A172 (cell line): ENCODE measurements at regions not wholly inside any gene's neighbourhood (a gene's known extent, or its start where the extent isn't known, plus 50 kb on each side); places are given as distances from the start of the nearest gene placed in this dataset.
A peak's percentile ranks its signal among the peaks of the same experiment; 100 is the strongest.

Source experiments
- DNase-seq: peaks from one replicate; pipeline ENCODE4 v3.0.0-alpha.2; 2015; ENCODE audit warnings: low spot score

- DNase-seq = peak; percentile 14
Measured at GRCh38 chr7:28293527-28293835, 112.9 kb upstream of the JAZF1 start.

DNA sequence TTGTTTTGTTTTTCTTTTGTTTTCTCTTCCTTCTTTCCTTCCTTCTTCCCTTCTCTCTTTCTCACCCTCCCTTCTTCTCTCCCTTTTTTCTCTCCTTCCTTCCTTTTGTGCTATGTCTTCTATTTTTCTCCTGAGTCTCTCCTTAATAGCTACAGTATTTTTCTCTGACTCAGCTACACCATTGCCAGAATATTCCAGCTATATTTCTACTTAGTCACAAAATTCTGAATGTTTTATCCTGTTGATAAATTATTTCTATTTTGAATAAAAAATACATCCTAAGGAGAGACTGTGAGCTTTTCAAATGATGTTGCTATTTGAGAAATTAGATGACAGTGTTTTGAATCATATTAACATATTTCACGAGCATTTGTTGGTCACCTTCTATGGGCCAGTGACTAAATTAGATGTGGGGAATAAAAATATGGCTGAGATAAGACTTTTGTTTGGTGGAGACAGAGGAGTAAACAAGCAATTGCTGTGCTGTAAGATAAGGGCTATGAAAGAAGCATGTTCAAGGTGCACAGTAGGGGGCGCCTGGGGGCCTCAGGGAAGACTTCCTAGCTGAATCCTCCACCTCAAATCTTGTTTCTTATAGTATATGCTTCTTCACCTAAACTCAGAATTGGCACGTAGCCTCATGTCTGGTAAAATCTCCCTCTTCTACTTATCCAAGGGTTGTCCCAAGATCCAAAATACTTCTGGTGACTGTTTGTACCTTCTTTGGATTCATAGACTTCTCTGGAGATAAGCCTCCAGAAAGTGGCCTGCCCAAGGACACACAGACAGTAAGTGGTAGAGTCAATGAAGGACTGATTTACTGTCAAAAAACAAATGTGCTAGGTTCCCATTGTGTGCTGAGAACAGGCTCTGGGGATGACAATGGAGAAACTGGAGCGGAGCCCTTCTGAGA lies 115.5 kb upstream of the CREB5 start:
- DNase-seq = peak; percentile 69

- DNase-seq = no peak
Measured at GRCh38 chr7:28297801-28298459, 114.4 kb upstream of the CREB5 start.

DNA sequence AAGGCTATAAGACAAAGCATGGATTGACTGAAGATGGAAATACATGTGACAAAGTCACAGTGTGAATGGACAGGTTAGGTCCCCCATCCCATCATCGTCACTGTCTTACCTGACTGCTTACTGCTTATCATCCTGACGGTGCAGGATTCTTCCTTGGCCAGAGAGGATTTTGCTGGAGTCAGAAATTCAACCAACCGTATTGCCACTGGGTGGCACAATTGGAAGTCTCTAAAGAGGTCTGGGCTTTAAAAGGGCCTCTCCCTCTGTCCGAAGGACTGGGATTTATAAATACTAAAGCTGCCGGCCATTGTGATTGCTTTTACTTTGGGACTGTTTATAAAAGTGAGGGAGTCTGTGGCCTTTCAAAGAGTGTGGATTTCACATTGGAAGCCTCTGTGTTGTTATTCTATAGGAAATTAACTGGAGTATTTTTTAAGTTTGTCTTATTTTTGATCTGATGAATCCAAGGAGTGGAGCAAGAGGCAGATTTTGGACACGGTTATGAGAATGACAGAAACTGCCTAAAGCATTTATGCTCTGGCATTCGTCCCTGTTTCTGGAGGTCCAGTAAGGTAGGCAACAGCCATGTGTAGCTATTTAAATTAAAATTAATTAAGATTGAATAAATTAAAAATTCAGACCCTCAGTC lies 113.3 kb upstream of the CREB5 start:
- peak; percentile 74 for DNase-seq

- DNase-seq = no peak
Measured at GRCh38 chr7:28299556-28299955, 112.8 kb upstream of the CREB5 start.

DNA sequence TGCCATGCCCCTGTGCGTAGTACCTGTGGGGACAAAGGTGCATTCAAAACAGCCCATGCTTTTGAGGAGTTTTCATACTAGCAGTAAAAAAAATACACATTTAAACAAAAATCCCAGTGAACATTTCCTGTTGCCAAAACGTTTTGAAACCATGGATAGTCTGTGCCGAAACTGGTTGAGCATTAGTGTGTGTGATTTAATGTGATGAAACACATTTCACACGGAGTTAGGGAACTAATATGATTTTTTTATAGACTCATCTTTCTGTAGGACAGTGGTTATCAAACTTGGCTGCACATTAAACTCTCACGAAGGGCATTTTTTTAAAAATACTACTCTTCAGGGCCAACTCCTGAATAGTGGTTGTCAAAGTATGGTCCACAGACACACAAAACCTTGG lies 111.8 kb upstream of the CREB5 start:
- no peak for DNase-seq

DNA sequence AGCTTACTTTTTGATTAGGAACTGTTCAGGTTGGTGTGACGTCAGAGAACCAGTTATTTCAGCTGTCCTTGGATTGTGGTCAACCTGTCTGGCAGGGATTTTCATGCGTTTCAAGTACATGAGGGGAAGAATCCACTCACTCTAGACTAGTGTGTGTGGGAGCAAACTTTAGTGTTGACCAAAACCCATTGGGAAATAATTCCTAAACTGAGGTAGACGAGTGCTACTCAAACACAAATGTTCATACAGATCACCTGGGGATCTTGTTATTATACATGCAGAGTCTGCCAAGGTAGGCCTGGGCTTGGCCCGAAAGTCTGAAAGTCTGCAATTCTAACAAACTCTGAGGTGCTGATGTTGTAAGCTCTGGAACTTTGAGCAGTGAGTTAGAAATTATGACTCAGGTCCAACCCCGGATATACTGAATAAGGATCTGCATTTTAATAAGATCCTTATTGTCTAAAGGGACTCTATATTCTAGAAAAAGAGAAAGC lies 111.1 kb upstream of the CREB5 start:
- no peak for DNase-seq

DNA sequence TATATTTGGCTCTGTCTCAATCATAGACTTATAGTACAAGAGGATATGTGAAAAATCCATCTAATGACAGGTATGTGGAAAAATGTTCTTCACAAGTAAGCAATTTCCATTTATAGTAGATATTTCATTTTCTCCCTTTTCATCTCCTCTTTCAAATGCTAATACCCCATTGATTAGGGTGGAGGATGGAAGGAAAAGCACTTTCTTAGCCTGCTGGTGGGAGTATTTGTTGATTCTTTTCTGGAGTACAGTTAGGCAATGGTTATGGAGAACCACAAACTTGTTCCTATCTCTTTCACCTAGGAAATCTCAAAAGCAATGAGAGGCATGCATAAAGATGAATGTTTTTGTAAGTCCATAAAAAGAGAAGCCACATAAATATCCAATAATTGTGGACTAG lies 108.0 kb upstream of the CREB5 start:
- no peak for DNase-seq

DNA sequence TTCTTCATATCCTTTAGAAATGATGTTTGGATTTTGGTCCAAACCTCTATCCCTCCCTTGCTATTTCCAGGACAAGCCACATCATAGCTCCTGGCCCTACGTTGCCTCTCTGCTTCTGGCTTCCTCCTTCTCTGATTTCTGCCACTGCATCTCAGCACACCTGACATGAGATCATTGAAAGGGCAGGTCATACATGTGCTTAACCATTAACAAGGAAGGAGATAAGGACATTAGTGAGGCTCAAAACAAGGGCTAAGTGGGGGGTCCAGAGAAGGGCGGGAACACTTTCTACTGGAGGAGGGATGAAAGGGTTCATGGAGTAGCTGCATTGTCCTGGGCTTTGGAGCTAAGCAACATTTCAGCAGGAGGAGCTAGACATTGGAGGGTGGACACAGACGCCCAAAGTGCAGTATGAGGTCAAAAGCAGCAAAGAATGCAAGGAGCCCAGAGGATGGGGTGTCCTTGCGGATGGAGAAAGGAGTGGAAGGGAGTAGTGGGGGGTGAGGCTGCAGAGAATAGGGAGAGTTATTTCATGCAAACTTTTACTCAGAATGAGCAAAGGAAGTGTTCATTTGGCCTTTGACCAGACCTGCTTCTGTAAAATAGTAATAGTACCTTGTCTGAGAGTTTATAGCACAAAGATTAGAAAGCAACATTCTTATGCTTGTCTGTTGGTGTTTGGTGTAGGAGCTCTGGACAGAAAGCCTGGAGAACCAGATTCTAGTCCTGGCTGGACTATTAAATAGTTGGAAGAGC lies 102.4 kb upstream of the CREB5 start:
- DNase-seq = no peak

DNA sequence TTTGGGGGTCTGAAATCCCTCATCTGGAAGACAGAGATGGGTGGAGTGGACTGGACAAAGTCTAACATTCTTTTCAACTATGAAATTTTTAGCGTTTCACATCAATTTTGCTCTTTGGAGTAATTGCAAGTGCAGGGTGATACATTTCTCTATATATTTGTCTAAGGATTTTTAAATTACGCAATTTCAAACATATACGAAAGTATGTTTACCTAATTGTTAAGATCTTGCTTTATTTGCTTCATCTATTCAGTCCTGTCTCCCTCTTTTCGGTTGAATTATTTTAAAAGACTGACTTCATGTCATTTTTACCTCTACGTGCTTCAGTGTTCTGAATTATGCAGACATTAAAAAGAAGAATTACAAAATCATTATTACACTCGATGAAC lies 101.9 kb upstream of the CREB5 start:
- no peak for DNase-seq

DNA sequence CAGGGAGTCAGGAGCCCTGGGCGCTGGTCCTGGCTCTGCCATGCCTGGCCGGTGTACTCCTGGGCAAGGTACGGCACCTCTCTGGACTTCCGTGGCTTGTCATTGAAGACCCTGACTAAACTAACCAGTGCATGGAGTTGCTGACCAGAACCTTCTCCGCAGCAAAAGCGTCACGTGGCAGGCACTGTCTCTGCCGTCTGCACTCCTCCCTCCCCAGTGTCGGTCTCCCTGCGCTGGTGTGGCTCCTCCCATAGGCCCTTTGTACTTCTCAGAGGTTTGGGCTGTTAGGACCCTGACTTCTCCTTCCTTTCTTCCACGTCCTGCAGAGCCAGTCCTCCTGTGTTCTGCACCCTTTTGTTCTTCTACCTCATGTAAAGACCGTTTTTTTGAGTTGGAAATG lies 100.6 kb upstream of the CREB5 start:
- DNase-seq = no peak

- no peak for DNase-seq
Measured at GRCh38 chr7:28312948-28313347, 99.4 kb upstream of the CREB5 start.

DNA sequence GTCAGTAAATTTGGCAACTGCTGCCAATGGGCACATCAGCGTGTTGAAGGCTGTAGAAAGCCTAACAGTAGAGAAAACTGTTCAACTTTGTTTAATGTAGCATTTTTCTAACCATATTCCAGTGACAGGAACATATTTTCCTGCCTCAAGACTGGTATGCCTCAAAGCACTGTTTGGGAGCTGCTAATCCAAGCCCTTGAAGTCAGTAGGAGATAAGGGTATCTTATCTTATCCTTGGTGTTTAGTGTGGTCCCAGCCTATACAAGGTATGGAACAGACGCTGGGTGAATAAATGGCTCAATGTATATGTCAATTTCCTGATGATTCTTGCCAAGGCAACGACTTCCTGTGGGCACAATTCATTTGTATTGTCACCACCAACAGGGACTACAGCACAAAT lies 97.5 kb upstream of the CREB5 start:
- DNase-seq = no peak

DNA sequence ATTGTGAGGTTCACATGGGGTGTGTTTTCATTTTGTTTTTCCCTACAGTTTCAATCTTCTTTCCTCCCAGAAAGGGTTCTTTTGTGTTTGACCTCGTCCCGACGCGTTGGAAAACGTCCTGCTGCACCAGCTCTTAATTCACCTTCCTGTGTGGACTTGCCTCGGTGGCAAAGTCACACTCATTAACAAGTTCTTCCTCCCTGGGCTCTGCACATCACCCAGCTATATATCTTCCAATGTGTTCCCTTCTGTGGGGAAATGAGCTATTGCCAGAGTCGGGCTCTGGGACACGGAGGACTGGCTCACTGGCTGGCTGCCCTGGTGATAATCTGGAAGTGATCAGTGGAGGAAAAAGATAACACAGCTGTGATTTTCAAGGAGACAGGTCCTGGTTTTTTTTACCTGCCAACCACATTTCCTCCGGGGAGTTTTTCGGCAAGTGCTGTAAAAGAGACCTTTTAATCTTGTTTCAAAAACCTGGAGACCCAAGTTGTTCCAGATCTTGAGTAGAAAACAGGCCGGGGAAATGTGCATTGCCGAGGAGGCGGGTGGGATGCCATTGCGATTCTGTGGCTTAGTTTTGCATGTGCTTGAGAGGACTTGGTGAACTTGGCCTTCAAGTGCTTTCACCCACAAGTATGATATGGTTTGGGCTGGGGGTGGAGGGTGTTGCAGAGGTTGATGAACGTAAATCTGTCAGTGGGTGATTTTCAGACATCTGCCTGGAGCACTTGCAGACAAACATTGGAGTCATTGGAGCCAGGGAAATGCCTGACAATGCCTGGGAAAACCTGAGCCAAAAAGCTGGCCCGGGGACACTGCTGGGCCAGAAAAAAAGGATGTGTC lies 96.5 kb upstream of the CREB5 start:
- DNase-seq = no peak

DNA sequence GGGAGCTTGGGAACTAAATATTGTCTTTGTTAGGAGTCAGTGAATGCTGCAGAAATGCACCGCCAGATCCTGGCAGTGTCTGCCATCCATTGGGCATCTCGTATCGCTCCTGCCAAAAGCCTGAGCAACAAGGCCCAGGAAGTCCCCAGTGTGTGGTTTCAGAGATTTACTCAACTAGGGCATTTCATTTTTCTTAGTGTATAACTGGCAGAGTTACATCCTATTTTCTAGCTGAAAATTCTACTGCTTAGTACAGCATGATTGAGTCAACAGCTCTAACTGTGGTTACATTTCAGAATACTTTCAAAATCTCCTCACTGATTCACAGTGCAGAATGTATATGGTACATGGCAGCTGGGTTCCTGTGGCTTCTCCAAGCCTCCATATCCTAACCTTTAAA lies 95.8 kb upstream of the CREB5 start:
- DNase-seq = no peak

DNA sequence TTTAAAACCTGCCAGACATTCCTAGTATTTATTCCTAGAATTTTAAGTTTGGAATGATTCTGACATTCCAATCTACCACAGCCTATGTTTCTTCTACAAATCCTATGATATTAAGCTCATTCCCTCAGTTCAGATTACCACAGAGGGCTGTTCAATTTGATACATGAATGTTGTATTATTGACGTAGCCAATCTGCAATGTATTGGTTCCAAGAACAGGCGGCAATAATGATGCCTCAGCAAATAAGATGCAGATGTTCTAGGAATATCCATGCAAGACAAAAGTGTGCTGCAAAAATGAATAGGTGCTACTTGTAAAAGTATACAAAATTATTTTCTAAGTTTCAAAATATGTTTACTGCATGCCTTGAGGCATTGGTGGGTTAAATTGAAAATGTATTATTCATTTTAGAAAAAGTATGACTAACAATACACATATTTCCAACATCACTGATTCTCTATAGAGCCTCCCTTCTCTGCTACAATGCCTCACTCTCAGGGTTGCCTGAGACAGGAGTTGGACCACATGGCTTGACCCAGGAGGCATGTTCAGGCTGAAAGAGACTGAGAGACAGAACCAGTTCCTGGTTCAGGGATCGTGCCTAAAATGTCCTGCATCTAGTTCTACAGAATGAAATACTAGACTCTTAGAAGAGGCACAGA lies 94.1 kb upstream of the CREB5 start:
- no peak for DNase-seq

DNA sequence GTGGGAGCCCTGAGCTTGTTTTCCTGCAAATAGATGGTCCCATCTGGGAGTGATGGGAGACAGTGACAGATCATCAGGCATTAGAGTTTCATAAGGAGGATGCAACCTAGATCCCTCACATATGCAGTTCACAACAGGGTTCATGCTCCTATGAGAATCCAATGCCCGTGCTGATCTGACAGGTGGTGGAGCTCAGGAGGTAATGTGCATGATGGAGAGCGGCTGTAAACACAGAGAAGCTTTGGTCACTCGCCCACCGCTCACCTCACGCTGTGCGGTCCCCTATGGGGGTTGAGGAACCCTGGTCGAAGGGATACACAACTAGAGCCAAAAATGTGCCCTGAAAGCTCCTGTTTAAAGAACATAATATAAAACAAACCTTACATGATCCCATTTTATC lies 88.5 kb upstream of the CREB5 start:
- DNase-seq = no peak

DNA sequence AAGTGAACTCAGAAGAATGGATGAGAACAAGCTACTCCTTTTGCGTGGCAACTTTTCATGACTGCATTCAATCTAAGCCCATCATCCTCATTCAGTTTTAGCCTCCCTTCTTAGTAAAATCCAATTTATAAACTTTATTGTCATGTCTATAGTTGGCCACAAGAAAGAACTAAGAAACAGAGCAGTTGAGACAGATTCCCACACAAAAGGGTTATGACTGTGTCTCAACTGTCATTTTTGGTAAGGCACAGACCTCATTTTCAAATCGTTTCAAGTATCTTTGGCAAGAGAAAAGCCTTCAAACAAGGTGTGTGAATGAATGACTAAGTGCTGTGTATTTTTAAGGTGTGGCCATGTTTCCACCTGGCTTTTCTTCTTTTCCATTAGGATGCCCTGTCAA lies 84.2 kb upstream of the CREB5 start:
- DNase-seq = no peak

DNA sequence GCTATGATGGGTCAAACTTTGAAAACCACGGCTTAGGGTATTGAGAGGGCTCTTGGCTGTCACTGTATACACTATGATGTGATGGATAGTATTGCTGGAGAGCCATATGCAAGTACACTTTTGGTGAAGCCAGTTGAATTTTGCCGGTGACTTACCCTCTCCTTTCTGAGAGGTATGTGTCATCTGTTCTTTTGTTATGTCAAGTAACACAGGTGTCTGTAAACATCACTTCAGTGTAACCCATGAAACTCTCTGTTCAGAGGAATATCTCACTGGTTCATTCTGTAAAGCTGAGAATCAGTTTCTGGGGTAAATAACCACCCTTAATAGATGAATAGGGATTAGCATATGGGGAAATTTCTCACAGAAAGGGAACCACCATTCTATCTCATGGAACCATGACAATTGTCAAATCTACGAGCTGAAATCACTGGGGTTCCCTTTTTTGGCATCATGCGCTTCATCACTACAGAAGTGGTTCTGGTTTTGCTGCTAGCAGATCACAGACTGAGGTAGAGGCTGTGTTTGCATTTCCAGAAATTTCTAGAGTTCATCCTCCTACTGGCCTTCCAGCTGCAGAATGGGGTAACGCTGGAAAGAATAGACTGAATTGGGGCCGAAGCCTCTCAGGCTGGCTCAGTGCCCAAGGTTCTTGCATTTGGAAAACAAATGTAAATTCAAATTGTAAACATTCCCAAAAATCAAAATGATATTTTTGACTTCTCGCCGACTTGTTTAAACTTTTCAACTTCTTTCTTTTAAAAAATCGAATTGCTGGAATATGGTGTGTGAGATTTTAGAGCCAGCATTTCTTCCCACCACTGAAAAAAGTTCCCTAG lies 83.3 kb upstream of the CREB5 start:
- no peak for DNase-seq
